ENCODE measurements at regions not wholly inside any gene's neighbourhood (a gene's known extent, or its start where the extent isn't known, plus 50 kb on each side); places are given as distances from the start of the nearest gene placed in this dataset.
A peak's percentile ranks its signal among the peaks of the same experiment; 100 is the strongest.

DNA sequence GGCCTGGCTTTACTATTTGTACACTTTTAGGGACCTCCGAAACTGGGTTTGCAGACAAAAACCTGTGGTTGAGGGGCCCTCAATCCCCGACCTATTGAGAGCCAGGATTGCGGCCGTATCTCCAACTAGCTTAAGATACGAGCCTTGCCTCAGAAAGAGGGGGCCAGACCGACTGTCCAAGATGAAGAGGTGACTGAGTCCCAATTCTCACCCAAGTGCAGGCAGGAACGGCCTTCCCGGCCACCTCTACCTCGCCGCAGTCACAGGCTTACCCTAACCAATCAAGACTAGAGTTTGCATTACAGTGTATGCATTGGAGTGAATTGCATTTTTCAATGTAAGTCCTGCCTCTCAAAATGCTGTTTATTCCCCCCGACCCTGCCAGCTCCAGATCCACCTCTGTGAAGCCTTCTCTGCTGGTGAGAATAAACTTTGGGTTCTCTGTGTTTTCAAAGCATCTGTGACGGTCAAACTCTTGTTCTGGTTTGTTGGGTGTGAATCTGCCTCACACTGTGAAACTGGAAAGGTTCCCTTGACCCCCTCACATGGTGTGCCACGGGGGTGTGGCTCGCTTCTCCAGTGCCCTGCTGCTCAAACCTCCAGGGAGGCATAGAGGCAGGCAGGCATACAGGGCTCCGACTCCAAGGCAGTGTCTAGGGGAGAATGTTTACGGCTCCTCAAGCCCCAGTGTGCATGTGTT is 62.2 kb upstream of the WLS start:
- peak in 1 of 10 donors; percentile 78 for DNase-seq
- intact Hi-C loops (cut with DNase I) = no loop called here

DNA sequence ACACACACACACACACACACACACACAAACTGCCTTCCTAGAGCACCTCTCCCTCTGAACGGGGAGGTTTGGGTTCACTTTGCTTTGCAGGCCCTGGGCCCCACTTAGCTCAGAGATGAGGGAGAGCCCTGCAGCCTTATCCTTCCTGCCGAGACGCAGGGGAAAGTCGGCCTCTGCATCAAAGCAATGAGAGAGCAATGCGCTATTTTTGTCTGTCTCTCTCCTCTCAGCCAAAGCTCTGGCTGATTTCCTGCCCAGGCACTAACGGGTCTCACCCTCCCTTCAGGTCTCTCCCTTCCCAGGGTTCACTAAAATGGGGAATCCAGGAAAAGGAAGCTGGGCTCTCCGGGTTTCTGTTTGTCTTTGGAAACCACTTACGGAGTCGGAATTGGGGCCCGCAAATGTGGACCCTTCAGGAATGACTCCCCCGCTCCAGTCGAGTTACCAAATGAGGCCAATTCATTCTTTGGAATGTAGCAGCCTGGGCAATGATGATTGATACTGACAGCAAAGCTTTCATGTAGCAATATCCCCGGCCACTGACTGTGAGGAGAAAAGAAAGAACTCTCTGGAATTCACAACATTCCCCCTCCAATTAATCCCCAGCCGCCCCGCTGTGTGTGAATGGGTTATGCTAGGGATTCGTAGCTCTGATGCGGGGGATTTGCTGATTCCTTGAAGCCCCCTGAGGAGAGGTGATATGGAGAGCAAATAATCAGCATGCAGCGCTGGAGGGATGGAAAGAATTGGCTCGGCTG is 61.5 kb upstream of the WLS start:
- intact Hi-C loops (cut with DNase I) = no loop called here
- peak in 4 of 10 donors; percentile 18 to 85 (median 54) for DNase-seq

DNA sequence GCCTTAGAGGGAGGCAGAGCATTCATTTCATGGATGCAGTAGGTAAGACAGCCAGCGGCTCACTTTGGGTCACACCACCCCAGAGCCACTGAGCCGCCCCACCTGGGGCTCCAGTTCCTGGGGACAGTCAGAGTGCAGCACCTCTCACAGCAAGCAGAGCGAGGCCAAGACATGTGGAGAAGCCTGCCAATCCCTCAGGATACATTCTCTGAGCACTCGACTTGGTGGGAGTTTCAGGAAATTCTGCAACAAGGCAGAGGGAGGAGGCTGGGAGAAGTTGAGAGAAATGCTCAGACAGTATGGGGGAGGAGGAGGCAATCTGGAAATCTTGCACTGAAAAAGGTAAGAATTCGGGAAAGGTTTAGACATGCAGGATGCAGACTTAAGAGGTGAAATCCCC is 60.8 kb upstream of the WLS start:
- intact Hi-C loops (cut with DNase I) = no loop called here
- DNase-seq = no peak

DNA sequence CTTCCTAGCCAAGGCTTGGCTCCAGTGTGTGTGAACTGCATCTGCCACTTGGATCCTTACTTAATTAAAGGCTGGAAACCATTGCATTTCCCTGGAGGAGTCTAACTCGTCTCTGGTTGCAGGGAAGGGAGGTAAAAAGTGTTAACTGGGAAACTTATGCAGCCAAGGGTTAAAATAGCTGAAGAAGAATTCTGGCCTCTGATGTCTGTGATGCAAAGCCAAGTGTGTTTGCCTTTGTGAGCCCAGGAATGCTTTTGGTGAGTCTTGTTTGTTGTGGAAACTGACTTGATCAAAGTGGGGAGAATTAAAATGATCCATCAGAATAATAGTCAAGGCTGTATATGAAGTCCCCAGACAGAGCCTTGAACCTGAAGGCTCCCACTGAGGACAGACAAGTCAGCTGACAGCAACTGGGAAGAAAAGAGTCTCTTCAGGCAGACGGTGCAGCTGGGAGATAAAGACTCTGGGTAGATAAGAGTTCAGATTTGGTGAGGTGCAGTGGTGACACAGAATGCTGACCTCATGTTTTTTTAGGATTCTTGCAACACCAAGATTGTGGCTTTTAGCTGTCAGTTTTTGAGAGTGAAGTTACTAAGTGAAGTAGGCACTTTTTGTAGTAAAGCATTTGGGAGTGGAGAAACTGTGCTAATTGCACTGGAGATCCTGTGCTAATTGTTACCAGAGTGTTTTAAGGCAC is 59.5 kb upstream of the WLS start:
- intact Hi-C loops (cut with DNase I) = no loop called here

DNA sequence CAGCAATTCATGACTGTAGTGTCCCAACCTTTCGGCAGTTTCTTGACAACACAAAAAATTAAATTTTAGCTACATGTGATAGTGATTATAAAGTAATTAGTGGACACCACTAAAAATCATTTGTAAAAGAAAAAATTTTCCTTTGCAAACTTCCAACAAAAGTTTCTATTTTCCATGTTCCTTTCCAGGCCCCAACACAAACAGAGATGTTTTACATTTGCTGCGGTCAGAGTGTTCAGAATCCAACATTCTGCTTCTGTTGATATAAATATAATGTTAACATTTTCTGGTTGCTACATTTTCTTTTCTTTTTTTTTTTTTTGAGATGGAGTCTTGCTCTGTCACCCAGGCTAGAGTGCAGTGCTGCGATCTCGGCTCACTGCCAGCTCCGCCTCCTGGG is 54.9 kb upstream of the WLS start:
- DNase-seq = no peak
- intact Hi-C loops (cut with DNase I) = no loop called here

More for the DNA sequence above, 59.5 kb upstream of the WLS start:
- no peak for DNase-seq

GRCh38 chr1:68285046-68285445 is 52.7 kb upstream of the WLS start:
- DNase-seq = no peak
- intact Hi-C loops (cut with DNase I) = no loop called here

- intact Hi-C loops (cut with DNase I) = no loop called here
- DNase-seq = no peak
These were observed 49.8 kb upstream of the WLS start for GRCh38 chr1:68281946-68282615.

Data from posterior cingulate gyrus (tissue), 11 donors.